Right lobe of liver (tissue), 4 donors: ENCODE measurements at regions not wholly inside any gene's neighbourhood (a gene's known extent, or its start where the extent isn't known, plus 50 kb on each side); places are given as distances from the start of the nearest gene placed in this dataset.

ENCODE experiments used
- POLR2A ChIP-seq: fragments of 450-650 bp; IDR thresholded peaks from one replicate; pipeline ENCODE4 v1.6.1; 2017; ENCODE audit warnings: antibody characterized with exemption, mild to moderate bottlenecking
- TF ChIP-seq, protein P1 (sequence below), 4 donors: fragments of 200-600 bp in 3 of 4; fragments of 450-650 bp in 1 of 4; IDR thresholded peaks; one replicate each; pipeline versions ENCODE4 v1.5.1 to v1.8.0; 2016 to 2022; ENCODE audit warnings: antibody characterized with exemption in 4 of 4, mild to moderate bottlenecking in 2 of 4
- donor health status: DM: no; HTN: no; CAD: no.
- donor health status: DM: no; HTN: no; CAD: no.
- donor health status: DM: no; HTN: yes; CAD: no.

DNA sequence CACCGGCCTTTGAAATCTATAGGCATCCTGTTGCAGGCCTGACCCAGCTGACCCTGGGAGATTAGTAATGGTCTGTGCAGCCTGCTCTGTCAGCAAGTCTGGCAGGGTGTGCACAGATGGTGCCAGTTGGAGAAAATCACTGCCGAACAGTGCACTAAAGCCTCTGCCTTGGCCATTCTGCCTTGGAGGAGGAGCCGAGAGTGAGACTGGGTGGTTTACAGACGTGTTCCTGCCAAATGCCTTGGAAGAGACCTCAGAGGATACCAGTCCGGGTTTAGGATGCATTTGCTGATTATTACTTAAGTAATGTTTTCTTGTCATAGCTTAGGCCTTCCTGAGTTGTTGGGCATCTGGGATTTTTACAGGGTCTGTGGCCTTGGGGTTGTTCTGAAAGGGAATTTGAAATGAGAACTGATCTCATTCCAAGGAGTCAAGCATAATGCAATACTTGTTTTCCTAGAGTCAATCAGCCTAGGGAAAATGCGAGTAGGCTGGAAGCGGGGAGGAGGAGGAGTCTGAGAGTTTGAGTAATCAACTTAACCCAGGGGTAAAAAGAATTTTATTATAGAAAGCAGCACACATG lies 292.1 kb downstream of the SOX4 start:
- TF ChIP-seq, protein P1, sequence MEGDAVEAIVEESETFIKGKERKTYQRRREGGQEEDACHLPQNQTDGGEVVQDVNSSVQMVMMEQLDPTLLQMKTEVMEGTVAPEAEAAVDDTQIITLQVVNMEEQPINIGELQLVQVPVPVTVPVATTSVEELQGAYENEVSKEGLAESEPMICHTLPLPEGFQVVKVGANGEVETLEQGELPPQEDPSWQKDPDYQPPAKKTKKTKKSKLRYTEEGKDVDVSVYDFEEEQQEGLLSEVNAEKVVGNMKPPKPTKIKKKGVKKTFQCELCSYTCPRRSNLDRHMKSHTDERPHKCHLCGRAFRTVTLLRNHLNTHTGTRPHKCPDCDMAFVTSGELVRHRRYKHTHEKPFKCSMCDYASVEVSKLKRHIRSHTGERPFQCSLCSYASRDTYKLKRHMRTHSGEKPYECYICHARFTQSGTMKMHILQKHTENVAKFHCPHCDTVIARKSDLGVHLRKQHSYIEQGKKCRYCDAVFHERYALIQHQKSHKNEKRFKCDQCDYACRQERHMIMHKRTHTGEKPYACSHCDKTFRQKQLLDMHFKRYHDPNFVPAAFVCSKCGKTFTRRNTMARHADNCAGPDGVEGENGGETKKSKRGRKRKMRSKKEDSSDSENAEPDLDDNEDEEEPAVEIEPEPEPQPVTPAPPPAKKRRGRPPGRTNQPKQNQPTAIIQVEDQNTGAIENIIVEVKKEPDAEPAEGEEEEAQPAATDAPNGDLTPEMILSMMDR (IDR thresholded peaks at IDR 0.05), result no peak
- TF ChIP-seq POLR2A, result no peak
